LNCaP clone FGC (cell line): ENCODE measurements at regions not wholly inside any gene's neighbourhood (a gene's known extent, or its start where the extent isn't known, plus 50 kb on each side); places are given as distances from the start of the nearest gene placed in this dataset.

Source experiments
- DNase-seq: peaks from one replicate; pipeline ENCODE4 v3.0.0-alpha.2; 2011; ENCODE audit warnings: low read depth
- H3K4me3 ChIP-seq: 2 replicates; pipeline ENCODE4 v1.5.1; 2011; ENCODE audit warnings: mild to moderate bottlenecking, low read depth, low read length, control low read depth
- CTCF ChIP-seq: IDR thresholded peaks from 2 replicates; pipeline ENCODE4 v1.5.1; 2012; ENCODE audit warnings: mild to moderate bottlenecking; ENCODE audit not compliant: control insufficient read depth, insufficient read depth; ENCODE audit errors: extremely low read depth

- H3K4me3 ChIP-seq = no peak overlapping the region
- DNase-seq = no peak
- TF ChIP-seq CTCF = no peak
Observed at GRCh38 chr10:78584266-78584665, 484.5 kb upstream of the ZMIZ1 start.

- H3K4me3 ChIP-seq = no peak overlapping the region
- no peak for DNase-seq
- no peak for TF ChIP-seq CTCF
Observed at GRCh38 chr10:78584681-78585080, 484.1 kb upstream of the ZMIZ1 start.

- no peak for DNase-seq
- no peak overlapping the region for H3K4me3 ChIP-seq
- TF ChIP-seq CTCF = no peak
Observed at GRCh38 chr10:78585952-78586351, 482.8 kb upstream of the ZMIZ1 start.

- no peak for TF ChIP-seq CTCF
- DNase-seq = no peak
- no peak overlapping the region for H3K4me3 ChIP-seq
Observed at GRCh38 chr10:78588194-78588811, 480.5 kb upstream of the ZMIZ1 start.

- peak; percentile 95 for DNase-seq
- H3K4me3 ChIP-seq = no peak overlapping the region
- TF ChIP-seq CTCF = no peak
Observed at GRCh38 chr10:78589687-78590086, 479.1 kb upstream of the ZMIZ1 start.

GRCh38 chr10:78591066-78591465, 477.7 kb upstream of the ZMIZ1 start:
- DNase-seq = no peak
- TF ChIP-seq CTCF = no peak
- no peak overlapping the region for H3K4me3 ChIP-seq
